ENCODE measurements at regions not wholly inside any gene's neighbourhood (a gene's known extent, or its start where the extent isn't known, plus 50 kb on each side); places are given as distances from the start of the nearest gene placed in this dataset.

GRCh38 chr16:9593440-9593839 lies 502.0 kb downstream of the HAPSTR1 start:
- TF ChIP-seq CTCF (IDR thresholded peaks at IDR 0.05): no peak
- Mint-ChIP-seq H3K36me3 (no peaks in the 10 kb centered on the region), H3K27ac (no peak overlapping the region), H3K4me1 (no peaks in the 10 kb centered on the region), H3K9me3 (peaks cover 0 to 2% of the 10 kb centered on the region in 2 donors), H3K4me3 (no peak overlapping the region), H3K27me3 (ENCODE audit: low read depth in 2 of 2) (peaks cover 0 to 2% of the 10 kb centered on the region in 2 donors)
- no peak for ATAC-seq
- H3K36me3 ChIP-seq (ENCODE audit: control insufficient read depth, insufficient read depth, low read length): no peaks in the 10 kb centered on the region
- intact Hi-C loops (cut with micrococcal nuclease): no loop called here
- H3K4me3 ChIP-seq (ENCODE audit: low read length): no peak overlapping the region
- no peak overlapping the region for H3K27ac ChIP-seq (ENCODE audit: low read length)
- no peak for DNase-seq
- no peaks in the 10 kb centered on the region for H3K27me3 ChIP-seq (ENCODE audit: control insufficient read depth, insufficient read depth, low read length)
- H3K9me3 ChIP-seq (ENCODE audit: control insufficient read depth, insufficient read depth, low read length): no peaks in the 10 kb centered on the region
- H3K4me1 ChIP-seq (ENCODE audit: control insufficient read depth, insufficient read depth, low read length): no peaks in the 10 kb centered on the region
- WGBS (ENCODE audit: insufficient coverage): 79% methylated on average over 1 of the region's 1 CpG

- peaks cover 0 to 2% of the 10 kb centered on the region in 2 donors for H3K27me3 Mint-ChIP-seq (ENCODE audit: low read depth in 2 of 2)
- H3K4me1 Mint-ChIP-seq: no peaks in the 10 kb centered on the region
- Histone ChIP-seq H3K27me3 (ENCODE audit: control insufficient read depth, insufficient read depth, low read length) (no peaks in the 10 kb centered on the region), H3K4me1 (ENCODE audit: control insufficient read depth, insufficient read depth, low read length) (no peaks in the 10 kb centered on the region), H3K36me3 (ENCODE audit: control insufficient read depth, insufficient read depth, low read length) (no peaks in the 10 kb centered on the region), H3K9me3 (ENCODE audit: control insufficient read depth, insufficient read depth, low read length) (no peaks in the 10 kb centered on the region), H3K4me3 (ENCODE audit: low read length) (no peak overlapping the region), H3K27ac (ENCODE audit: low read length) (no peak overlapping the region)
- no peak for TF ChIP-seq CTCF (IDR thresholded peaks at IDR 0.05)
- WGBS (ENCODE audit: insufficient coverage): 83% methylated on average over 2 of the region's 2 CpGs
- H3K4me3 Mint-ChIP-seq: no peak overlapping the region
- ATAC-seq (no peak), DNase-seq (no peak)
- intact Hi-C loops (cut with micrococcal nuclease): no loop called here
- H3K27ac Mint-ChIP-seq: no peak overlapping the region
- H3K9me3 Mint-ChIP-seq: peaks cover 0 to 2% of the 10 kb centered on the region in 2 donors
- H3K36me3 Mint-ChIP-seq: no peaks in the 10 kb centered on the region
Measured at GRCh38 chr16:9594047-9594446, 502.6 kb downstream of the HAPSTR1 start.

- no peaks in the 10 kb centered on the region for H3K4me1 ChIP-seq (ENCODE audit: control insufficient read depth, insufficient read depth, low read length)
- intact Hi-C loops (cut with micrococcal nuclease): no loop called here
- Mint-ChIP-seq H3K27me3 (ENCODE audit: low read depth in 2 of 2) (peaks cover 0 to 2% of the 10 kb centered on the region in 2 donors), H3K4me3 (no peak overlapping the region), H3K9me3 (peaks cover 0 to 2% of the 10 kb centered on the region in 2 donors), H3K4me1 (no peaks in the 10 kb centered on the region), H3K27ac (no peak overlapping the region), H3K36me3 (no peaks in the 10 kb centered on the region)
- no peaks in the 10 kb centered on the region for H3K9me3 ChIP-seq (ENCODE audit: control insufficient read depth, insufficient read depth, low read length)
- no peak overlapping the region for H3K27ac ChIP-seq (ENCODE audit: low read length)
- H3K27me3 ChIP-seq (ENCODE audit: control insufficient read depth, insufficient read depth, low read length): no peaks in the 10 kb centered on the region
- H3K4me3 ChIP-seq (ENCODE audit: low read length): no peak overlapping the region
- DNase-seq: no peak
- no peak for ATAC-seq
- 100% methylated on average over 1 of the region's 2 CpGs for WGBS (ENCODE audit: insufficient coverage)
- H3K36me3 ChIP-seq (ENCODE audit: control insufficient read depth, insufficient read depth, low read length): no peaks in the 10 kb centered on the region
- TF ChIP-seq CTCF (IDR thresholded peaks at IDR 0.05): no peak
Measured at GRCh38 chr16:9594946-9595345, 503.5 kb downstream of the HAPSTR1 start.

GRCh38 chr16:9595393-9595792 lies 503.9 kb downstream of the HAPSTR1 start:
- H3K27me3 Mint-ChIP-seq (ENCODE audit: low read depth in 2 of 2): peaks cover 0 to 2% of the 10 kb centered on the region in 2 donors
- Histone ChIP-seq H3K4me3 (ENCODE audit: low read length) (no peak overlapping the region), H3K27ac (ENCODE audit: low read length) (no peak overlapping the region), H3K9me3 (ENCODE audit: control insufficient read depth, insufficient read depth, low read length) (no peaks in the 10 kb centered on the region), H3K27me3 (ENCODE audit: control insufficient read depth, insufficient read depth, low read length) (no peaks in the 10 kb centered on the region), H3K36me3 (ENCODE audit: control insufficient read depth, insufficient read depth, low read length) (no peaks in the 10 kb centered on the region), H3K4me1 (ENCODE audit: control insufficient read depth, insufficient read depth, low read length) (no peaks in the 10 kb centered on the region)
- TF ChIP-seq CTCF (IDR thresholded peaks at IDR 0.05): no peak
- no peak for DNase-seq
- WGBS (ENCODE audit: insufficient coverage): 90% methylated on average over 1 of the region's 3 CpGs
- no peak for ATAC-seq
- H3K36me3 Mint-ChIP-seq: no peaks in the 10 kb centered on the region
- H3K4me1 Mint-ChIP-seq: no peaks in the 10 kb centered on the region
- no peak overlapping the region for H3K4me3 Mint-ChIP-seq
- intact Hi-C loops (cut with micrococcal nuclease): no loop called here
- H3K9me3 Mint-ChIP-seq: peaks cover 0 to 2% of the 10 kb centered on the region in 2 donors
- no peak overlapping the region for H3K27ac Mint-ChIP-seq
